GM18498 (cell line): ENCODE measurements at regions not wholly inside any gene's neighbourhood (a gene's known extent, or its start where the extent isn't known, plus 50 kb on each side); places are given as distances from the start of the nearest gene placed in this dataset.

ENCODE experiments used
- ATAC-seq: cut with Tn5 transposase; IDR thresholded peaks from one replicate; pipeline ENCODE4 v1.9.1; 2021; ENCODE audit warnings: mild to moderate bottlenecking, moderate library complexity; ENCODE audit not compliant: unreplicated experiment

- no peak for ATAC-seq
Observed at GRCh38 chr9:111197256-111197655, 132.8 kb downstream of the OR2K2 start.

DNA sequence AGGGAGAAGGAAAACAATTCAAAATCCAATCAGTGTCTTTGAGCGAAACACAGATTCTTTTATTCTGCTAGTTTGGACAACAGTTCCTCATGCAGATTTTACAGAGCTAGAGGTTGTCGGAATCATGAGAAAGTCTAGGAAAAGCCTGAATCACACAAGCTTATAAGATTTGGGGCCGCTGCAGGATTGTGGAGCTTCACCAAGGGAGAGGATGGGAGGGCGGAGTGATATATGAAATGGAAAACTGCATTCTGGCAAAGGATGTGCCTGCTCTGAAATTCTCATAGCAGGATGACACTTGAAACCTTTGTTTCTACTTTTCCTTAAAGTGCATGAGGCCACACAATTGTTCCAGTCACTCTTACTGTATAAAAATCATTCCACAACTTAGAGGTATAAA lies 134.3 kb downstream of the OR2K2 start:
- ATAC-seq = no peak

DNA sequence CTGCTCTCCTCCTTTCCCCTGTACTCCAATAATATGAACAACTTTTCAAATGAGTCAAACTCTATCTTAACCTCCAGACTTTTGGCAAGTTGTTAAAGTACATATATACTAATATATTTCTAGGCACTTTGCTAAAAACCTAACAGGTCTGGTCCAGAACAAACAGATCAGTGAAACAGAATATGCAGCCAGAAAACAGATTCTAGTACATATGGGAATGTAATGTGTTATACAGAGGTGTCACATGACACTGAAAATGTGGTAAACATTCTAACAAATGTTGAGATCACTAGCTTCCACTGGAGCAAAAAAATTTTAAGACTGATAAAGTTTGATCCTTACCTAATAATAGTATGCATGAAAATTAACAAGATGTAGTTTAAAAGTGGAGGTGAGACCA lies 136.9 kb downstream of the OR2K2 start:
- no peak for ATAC-seq

DNA sequence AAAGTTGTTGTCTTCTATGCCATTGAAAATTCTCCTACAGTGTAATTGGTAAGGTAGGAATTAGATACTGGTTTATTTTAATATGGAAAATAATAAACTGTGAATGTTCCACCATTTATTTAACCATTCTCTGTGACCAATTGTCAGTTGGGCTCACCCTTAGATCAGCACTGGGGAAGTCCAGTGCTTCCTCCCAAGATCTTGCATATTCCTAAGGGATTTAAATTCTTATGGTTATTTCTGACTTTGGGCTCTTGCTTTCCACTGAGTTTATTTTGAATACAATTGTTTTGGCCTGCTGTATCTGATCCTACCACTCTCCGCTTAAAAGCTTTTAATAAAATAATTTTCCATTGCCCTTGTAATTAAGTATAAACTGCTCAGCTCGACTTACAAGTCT lies 137.4 kb downstream of the OR2K2 start:
- ATAC-seq = no peak

GRCh38 chr9:111190347-111190746 lies 139.7 kb downstream of the OR2K2 start:
- ATAC-seq = no peak

- ATAC-seq = no peak
Observed at GRCh38 chr9:111187376-111187775, 142.6 kb downstream of the OR2K2 start.

DNA sequence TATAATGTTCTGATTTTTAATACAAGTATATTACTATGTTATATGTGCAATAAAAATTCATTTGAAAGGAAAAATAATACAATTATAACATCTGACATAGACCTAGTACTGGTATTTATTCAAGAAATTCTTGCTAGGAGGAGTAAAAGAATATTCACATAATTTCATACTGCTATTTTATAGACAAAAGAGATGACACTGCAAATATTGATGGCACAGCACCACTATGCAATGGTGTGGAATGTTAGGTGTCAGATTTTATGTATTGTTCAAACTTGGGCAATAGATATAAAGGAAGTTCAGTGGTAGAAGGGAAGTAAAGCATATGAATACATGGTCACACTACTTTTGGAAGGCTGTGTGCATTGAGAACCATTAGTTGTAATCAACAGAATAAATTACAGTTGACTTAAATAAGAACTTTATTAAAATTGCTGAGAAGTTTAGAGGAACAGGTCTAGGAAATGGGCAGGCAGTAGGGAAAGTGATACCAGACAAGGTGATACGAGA lies 143.9 kb downstream of the OR2K2 start:
- no peak for ATAC-seq

DNA sequence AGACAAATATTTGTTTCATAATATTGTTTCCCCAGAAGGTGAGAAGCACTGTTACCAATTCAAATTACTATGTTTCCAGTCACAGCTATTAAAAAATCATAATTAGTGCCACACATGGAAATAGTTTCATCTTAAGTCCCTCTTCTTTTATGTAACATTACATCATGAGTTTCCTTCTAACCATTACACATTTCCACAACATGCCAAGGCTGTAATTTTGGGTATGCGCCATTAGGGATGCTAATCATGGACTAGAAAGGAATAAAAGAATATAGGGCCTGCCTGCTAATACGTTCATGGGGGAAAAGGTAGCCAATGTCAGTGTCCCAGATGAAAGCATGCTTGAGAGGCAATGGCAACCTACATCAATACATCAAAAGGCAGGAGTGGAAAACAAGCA lies 142.5 kb upstream of the LPAR1 start:
- no peak for ATAC-seq

- ATAC-seq = no peak
Observed at GRCh38 chr9:111179577-111179976, 141.3 kb upstream of the LPAR1 start.

GRCh38 chr9:111178331-111179055 lies 140.2 kb upstream of the LPAR1 start:
- ATAC-seq = no peak

- ATAC-seq = no peak
Observed at GRCh38 chr9:111176511-111176910, 138.2 kb upstream of the LPAR1 start.

DNA sequence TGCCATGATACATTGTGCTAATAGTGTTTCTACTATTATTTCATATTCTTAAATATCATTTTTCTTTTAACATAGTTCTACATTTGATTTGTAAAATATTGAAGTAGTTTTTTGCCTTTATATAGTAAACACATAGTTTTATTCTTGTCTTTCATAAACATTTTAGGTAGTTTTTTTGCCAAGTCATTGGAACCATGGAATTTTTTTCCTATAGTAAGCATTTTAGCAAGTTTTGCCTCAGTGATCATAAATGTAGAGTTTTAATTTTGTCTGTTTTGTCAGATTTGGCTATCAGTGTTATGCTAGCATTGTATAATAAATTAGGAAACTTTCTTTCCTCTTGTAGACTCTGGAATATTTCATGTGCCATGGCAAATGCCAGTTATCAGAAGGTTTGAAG lies 137.1 kb upstream of the LPAR1 start:
- ATAC-seq = no peak

- ATAC-seq = no peak
Observed at GRCh38 chr9:111167341-111167740, 129.1 kb upstream of the LPAR1 start.

- no peak for ATAC-seq
Observed at GRCh38 chr9:111163716-111164389, 125.6 kb upstream of the LPAR1 start.

DNA sequence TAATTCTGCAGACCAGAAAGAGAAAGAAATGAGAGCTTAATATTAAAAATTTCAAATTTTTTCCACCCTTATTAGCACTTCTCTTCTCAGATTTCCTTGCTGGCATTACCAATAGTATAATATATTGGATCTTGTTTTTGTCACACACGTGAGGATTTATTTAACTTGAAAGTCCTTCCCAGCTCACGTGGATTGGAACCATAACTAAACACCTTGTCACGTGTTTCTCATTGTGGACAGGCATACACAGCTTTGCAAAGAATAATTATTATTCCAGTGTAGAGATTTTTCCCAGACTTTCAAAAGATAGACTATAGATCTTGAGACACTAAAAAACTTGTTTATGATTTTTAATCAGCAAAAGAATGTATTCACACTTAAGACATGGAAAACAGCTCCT lies 123.8 kb upstream of the LPAR1 start:
- ATAC-seq = no peak

- no peak for ATAC-seq
Observed at GRCh38 chr9:111161015-111161415, 122.7 kb upstream of the LPAR1 start.

DNA sequence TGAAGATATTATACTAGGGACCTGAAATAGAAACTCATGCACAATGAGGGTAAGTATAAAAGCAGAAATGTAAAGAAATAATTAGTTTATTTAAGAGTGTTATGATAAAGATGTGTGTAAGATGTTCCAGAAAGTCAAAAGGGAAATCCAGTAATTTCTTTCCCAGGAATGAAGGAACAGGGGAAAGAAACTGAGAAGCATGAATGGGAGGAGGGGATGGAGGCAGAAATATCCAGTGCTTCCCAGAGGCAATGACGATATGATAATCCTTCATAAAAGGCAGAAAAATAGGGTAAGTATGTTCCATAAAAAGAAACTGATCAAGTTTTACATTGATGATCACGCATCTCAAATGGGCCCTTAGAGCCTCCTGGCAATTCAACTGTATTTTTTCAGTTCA lies 120.7 kb upstream of the LPAR1 start:
- ATAC-seq = no peak

- ATAC-seq = no peak
Observed at GRCh38 chr9:111158363-111158762, 120.1 kb upstream of the LPAR1 start.

DNA sequence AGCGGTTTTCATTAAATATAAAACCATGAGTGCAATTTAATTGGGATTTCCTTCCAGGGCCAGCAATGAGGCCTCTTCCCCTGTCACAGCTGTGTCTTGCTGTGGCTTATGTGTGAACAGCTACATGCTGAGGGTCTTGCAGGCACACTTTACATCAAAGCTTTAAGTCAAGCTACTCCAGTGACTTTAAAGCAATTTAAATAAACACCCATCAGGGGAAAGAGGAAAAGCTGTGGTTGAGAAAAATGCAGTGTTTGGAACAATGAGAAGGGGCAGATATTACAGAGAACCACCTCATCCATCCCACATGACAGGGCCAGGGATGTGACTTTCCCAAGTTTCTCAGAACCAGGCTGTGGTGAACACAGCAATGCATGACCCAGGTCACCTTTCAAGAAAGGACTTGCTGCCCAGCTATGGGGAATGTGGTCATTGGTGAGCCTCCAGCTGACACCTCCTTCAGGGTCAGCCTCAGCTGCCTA lies 115.9 kb upstream of the LPAR1 start:
- no peak for ATAC-seq

- ATAC-seq = no peak
Observed at GRCh38 chr9:111152614-111153406, 114.5 kb upstream of the LPAR1 start.

DNA sequence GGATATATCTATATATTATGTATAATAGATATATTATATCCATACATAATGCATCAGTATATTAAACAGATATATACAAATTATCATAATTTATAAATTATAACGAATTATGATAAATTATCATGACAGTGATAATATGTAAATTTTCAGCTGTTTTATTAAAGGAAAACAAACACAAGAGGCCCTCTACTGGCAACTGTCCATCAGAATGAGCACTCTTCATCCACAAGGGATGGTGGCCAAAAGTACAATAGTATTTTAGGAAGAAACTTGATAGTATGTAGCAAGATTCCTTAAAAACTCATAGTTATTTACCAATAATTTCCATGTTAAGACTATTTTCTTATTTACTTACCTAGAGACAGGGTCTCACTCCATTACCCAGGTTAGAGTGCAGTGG lies 113.3 kb upstream of the LPAR1 start:
- ATAC-seq = no peak

- no peak for ATAC-seq
Observed at GRCh38 chr9:111150181-111150580, 111.9 kb upstream of the LPAR1 start.
